ENCODE measurements at regions not wholly inside any gene's neighbourhood (a gene's known extent, or its start where the extent isn't known, plus 50 kb on each side); places are given as distances from the start of the nearest gene placed in this dataset.
"Not testable (repeated sequence)": the region's sequence is repeated elsewhere in the genome, so short reads cannot be mapped to it uniquely, and the experiment has no call there.

DNA sequence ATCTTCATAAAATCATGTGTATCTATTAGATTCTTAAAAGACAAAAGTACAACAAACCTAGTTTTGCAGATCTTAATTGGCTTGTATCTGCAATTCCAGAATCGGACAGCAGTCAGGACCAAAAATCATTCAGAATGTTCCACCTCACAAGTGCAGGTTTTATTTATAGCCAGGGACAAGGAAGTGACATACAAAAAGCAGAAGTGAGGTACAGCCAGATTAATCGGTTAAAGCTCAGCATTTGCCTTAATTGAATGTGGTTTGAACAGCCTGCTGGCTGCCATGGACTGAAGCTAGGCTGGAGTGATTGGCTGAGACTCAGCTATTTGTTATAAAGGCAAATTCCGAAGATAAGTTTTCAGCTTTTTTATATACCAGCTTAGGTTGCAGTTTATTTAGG, 932.6 kb downstream of the C4orf33 start:
- H3K4me1 Mint-ChIP-seq (ENCODE audit: low read depth) = peaks cover 6% of the 10 kb centered on the region
- no peak overlapping the region for H3K27ac Mint-ChIP-seq (ENCODE audit: unreplicated experiment)
- H3K4me3 Mint-ChIP-seq (ENCODE audit: unreplicated experiment) = no peak overlapping the region
- no peak for DNase-seq (ENCODE audit: low spot score)
- H3K27me3 Mint-ChIP-seq (ENCODE audit: low read depth) = no peaks in the 10 kb centered on the region
- TF ChIP-seq CTCF (IDR thresholded peaks at IDR 0.05) = no peak
- no peaks in the 10 kb centered on the region for H3K36me3 Mint-ChIP-seq (ENCODE audit: low read depth)
- H3K9me3 Mint-ChIP-seq (ENCODE audit: low read depth) = no peaks in the 10 kb centered on the region

GRCh38 chr4:130029442-130029841, 933.5 kb downstream of the C4orf33 start:
- Mint-ChIP-seq H3K4me3 (ENCODE audit: unreplicated experiment) (no peak overlapping the region), H3K36me3 (ENCODE audit: low read depth) (no peaks in the 10 kb centered on the region), H3K4me1 (ENCODE audit: low read depth) (peaks cover 6% of the 10 kb centered on the region), H3K27ac (ENCODE audit: unreplicated experiment) (no peak overlapping the region), H3K9me3 (ENCODE audit: low read depth) (no peaks in the 10 kb centered on the region), H3K27me3 (ENCODE audit: low read depth) (no peaks in the 10 kb centered on the region)
- no peak for TF ChIP-seq CTCF (IDR thresholded peaks at IDR 0.05)
- no peak for DNase-seq (ENCODE audit: low spot score)

DNA sequence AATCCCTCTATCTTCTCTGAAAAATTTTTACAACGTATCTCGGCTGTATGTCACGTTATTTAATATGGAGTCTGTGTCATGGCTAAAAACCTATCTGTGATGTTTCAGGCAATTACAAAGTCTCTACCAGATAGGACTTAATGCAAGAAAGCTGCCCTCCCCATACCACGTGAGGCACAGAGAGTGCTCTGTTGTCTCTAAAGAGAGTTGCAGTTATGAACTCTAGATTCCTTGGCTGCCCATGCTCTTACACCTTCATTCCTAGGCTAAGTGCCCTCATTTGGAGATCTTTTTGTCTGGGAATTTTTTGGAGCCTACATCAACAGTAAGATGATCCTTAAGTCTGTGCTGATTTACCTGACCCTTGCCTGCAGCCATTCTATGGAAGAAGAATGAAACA, 935.9 kb downstream of the C4orf33 start:
- DNase-seq (ENCODE audit: low spot score) = no peak
- Mint-ChIP-seq H3K4me3 (ENCODE audit: unreplicated experiment) (no peak overlapping the region), H3K27me3 (ENCODE audit: low read depth) (no peaks in the 10 kb centered on the region), H3K9me3 (ENCODE audit: low read depth) (no peaks in the 10 kb centered on the region), H3K4me1 (ENCODE audit: low read depth) (peaks cover 15% of the 10 kb centered on the region), H3K27ac (ENCODE audit: unreplicated experiment) (no peak overlapping the region), H3K36me3 (ENCODE audit: low read depth) (no peaks in the 10 kb centered on the region)
- no peak for TF ChIP-seq CTCF (IDR thresholded peaks at IDR 0.05)

DNA sequence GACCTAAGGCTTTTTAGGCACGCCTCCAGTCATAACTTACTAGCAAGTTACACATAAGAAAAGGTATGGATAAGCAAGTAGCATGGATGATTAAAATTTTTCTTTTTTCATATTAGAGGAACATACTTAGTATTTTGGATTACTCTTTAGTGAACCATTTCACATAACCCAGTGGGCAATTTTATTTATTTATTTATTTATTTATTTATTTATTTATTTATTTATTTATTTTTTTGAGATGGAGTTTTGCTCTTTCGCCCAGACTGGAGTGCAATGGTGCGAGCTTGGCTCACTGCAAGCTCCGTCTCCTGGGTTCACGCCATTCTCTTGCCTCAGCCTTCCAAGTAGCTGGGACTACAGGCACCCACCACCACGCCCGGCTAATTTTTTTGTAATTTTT, 937.7 kb downstream of the C4orf33 start:
- not testable (repeated sequence) for H3K9me3 Mint-ChIP-seq (ENCODE audit: low read depth); H3K4me3 Mint-ChIP-seq (ENCODE audit: unreplicated experiment); H3K36me3 Mint-ChIP-seq (ENCODE audit: low read depth); H3K27ac Mint-ChIP-seq (ENCODE audit: unreplicated experiment); H3K27me3 Mint-ChIP-seq (ENCODE audit: low read depth); H3K4me1 Mint-ChIP-seq (ENCODE audit: low read depth); DNase-seq (ENCODE audit: low spot score)

- TF ChIP-seq CTCF (IDR thresholded peaks at IDR 0.05) = no peak
- H3K36me3 Mint-ChIP-seq (ENCODE audit: low read depth) = no peaks in the 10 kb centered on the region
- no peak overlapping the region for H3K4me3 Mint-ChIP-seq (ENCODE audit: unreplicated experiment)
- H3K27ac Mint-ChIP-seq (ENCODE audit: unreplicated experiment) = no peak overlapping the region
- peaks cover 9% of the 10 kb centered on the region for H3K4me1 Mint-ChIP-seq (ENCODE audit: low read depth)
- H3K9me3 Mint-ChIP-seq (ENCODE audit: low read depth) = no peaks in the 10 kb centered on the region
- no peak for DNase-seq (ENCODE audit: low spot score)
- no peaks in the 10 kb centered on the region for H3K27me3 Mint-ChIP-seq (ENCODE audit: low read depth)
Observed at GRCh38 chr4:130034876-130035275, 938.9 kb downstream of the C4orf33 start.

GRCh38 chr4:130035391-130035790, 939.4 kb downstream of the C4orf33 start:
- Mint-ChIP-seq H3K9me3 (ENCODE audit: low read depth) (no peaks in the 10 kb centered on the region), H3K27ac (ENCODE audit: unreplicated experiment) (no peak overlapping the region), H3K36me3 (ENCODE audit: low read depth) (no peaks in the 10 kb centered on the region), H3K4me3 (ENCODE audit: unreplicated experiment) (no peak overlapping the region), H3K27me3 (ENCODE audit: low read depth) (no peaks in the 10 kb centered on the region), H3K4me1 (ENCODE audit: low read depth) (peaks cover 9% of the 10 kb centered on the region)
- DNase-seq (ENCODE audit: low spot score) = no peak
- TF ChIP-seq CTCF (IDR thresholded peaks at IDR 0.05) = no peak

DNA sequence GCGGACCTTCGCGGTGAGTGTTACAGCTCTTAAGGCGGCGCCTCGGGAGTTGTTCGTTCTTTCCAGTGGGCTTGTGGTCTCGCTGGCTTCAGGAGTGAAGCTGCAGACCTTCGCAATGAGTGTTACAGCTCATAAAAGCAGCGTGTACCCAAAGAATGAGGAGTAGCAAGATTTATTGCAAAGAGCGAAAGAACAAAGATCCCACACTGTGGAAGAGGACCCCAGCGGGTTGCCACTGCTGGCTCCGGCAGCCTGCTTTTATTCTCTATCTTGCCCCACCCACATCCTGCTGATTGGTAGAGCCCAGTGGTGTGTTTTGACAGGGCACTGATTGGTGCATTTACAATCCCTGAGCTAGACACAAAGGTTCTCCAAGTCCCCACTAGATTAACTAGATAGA, 941.9 kb downstream of the C4orf33 start:
- peaks cover 27% of the 10 kb centered on the region for H3K4me1 Mint-ChIP-seq (ENCODE audit: low read depth)
- not testable (repeated sequence) for H3K9me3 Mint-ChIP-seq (ENCODE audit: low read depth); H3K4me3 Mint-ChIP-seq (ENCODE audit: unreplicated experiment); DNase-seq (ENCODE audit: low spot score); H3K27me3 Mint-ChIP-seq (ENCODE audit: low read depth); H3K27ac Mint-ChIP-seq (ENCODE audit: unreplicated experiment); H3K36me3 Mint-ChIP-seq (ENCODE audit: low read depth)

DNA sequence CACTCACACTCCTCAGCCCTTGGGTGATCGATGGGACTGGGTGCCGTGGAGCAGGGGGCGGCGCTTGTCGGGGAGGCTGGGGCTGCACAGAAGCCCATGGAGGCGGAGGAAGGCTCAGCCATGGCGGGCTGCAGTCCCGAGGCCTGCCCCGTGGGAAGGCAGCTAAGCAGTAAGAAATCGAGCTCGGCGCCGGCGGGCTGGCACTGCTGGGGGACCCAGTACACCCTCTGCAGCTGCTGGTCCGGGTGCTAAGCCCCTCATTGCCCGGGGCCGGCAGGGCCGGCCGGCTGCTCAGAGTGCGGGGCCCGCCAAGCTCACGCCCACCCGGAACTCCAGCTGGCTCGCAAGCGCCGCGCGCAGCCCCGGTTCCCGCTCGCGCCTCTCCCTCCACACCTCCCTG, 942.6 kb downstream of the C4orf33 start:
- not testable (repeated sequence) for H3K4me3 Mint-ChIP-seq (ENCODE audit: unreplicated experiment); H3K9me3 Mint-ChIP-seq (ENCODE audit: low read depth); H3K36me3 Mint-ChIP-seq (ENCODE audit: low read depth); H3K27me3 Mint-ChIP-seq (ENCODE audit: low read depth); H3K27ac Mint-ChIP-seq (ENCODE audit: unreplicated experiment)
- peaks cover 30% of the 10 kb centered on the region for H3K4me1 Mint-ChIP-seq (ENCODE audit: low read depth)
- peak; percentile 91 for DNase-seq (ENCODE audit: low spot score)

Data from chondrocyte (in vitro differentiated cells).